ENCODE measurements at regions not wholly inside any gene's neighbourhood (a gene's known extent, or its start where the extent isn't known, plus 50 kb on each side); places are given as distances from the start of the nearest gene placed in this dataset.

DNA sequence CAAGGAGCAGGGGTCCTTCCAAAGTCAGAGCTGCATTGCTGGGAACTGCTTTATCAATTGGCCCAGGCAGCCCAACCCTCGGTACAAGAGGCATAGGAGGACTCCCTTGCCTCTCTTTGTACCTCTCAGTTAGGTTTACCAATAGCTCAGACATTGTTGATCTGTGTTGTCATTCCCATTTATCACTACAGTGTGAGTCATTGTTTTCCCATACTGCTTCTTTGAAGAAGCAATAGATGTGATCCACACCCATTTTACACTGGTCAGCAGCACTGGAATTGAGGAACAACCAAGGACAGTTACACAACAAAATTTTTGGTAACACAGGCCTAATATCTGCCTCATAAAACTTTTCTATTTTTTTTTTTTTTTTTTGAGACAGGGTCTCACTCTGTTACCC is 307.2 kb downstream of the SNX13 start:
- no peaks in the 10 kb centered on the region for H3K36me3 Mint-ChIP-seq
- H3K4me1 Mint-ChIP-seq: no peaks in the 10 kb centered on the region
- H3K4me3 Mint-ChIP-seq: no peak overlapping the region
- H3K9me3 Mint-ChIP-seq: no peaks in the 10 kb centered on the region
- H3K27me3 Mint-ChIP-seq: no peaks in the 10 kb centered on the region
- no peak overlapping the region for H3K27ac Mint-ChIP-seq

- Mint-ChIP-seq H3K36me3 (no peaks in the 10 kb centered on the region), H3K27ac (no peak overlapping the region), H3K4me1 (no peaks in the 10 kb centered on the region), H3K4me3 (no peak overlapping the region), H3K27me3 (peaks cover 6% of the 10 kb centered on the region), H3K9me3 (no peaks in the 10 kb centered on the region)
Measured at GRCh38 chr7:17638727-17639126, 301.6 kb downstream of the SNX13 start.

DNA sequence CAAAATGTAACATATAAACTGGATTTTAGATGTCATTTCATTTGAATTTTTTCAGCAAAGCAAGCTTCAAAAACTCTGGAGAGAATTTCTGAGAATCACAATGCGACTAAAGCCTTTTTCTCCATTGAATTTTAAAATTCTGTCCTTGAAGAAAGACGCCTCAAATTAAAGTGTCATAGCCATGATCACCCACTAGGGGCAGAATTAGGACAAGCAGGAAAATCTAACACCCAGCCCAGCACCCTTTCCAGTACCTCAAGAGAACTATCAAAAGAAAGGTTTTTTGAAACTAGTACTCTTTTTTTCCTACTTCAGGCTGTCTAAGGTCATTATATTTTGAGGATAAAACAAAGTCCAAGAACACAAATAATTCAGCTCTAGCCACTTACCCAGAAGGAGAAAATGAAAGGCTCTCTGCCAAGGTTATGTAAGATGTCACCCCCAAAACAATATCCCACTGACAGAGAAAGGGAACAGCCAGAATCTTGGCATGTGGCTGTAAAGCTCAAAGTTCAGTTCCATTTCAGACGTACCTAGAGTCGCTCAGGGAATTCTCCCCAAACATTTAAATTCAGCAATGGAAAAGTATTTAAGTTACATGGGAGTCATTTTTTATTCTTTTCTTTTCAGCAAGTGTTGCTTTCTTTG is 299.4 kb downstream of the SNX13 start:
- Mint-ChIP-seq H3K36me3 (no peaks in the 10 kb centered on the region), H3K9me3 (no peaks in the 10 kb centered on the region), H3K27me3 (peaks cover 7% of the 10 kb centered on the region), H3K4me3 (no peak overlapping the region), H3K4me1 (no peaks in the 10 kb centered on the region), H3K27ac (no peak overlapping the region)

- peaks cover 12% of the 10 kb centered on the region for H3K27me3 Mint-ChIP-seq
- no peaks in the 10 kb centered on the region for H3K4me1 Mint-ChIP-seq
- H3K9me3 Mint-ChIP-seq: no peaks in the 10 kb centered on the region
- no peak overlapping the region for H3K4me3 Mint-ChIP-seq
- H3K27ac Mint-ChIP-seq: no peak overlapping the region
- H3K36me3 Mint-ChIP-seq: no peaks in the 10 kb centered on the region
Measured at GRCh38 chr7:17645500-17645899, 294.8 kb downstream of the SNX13 start.

DNA sequence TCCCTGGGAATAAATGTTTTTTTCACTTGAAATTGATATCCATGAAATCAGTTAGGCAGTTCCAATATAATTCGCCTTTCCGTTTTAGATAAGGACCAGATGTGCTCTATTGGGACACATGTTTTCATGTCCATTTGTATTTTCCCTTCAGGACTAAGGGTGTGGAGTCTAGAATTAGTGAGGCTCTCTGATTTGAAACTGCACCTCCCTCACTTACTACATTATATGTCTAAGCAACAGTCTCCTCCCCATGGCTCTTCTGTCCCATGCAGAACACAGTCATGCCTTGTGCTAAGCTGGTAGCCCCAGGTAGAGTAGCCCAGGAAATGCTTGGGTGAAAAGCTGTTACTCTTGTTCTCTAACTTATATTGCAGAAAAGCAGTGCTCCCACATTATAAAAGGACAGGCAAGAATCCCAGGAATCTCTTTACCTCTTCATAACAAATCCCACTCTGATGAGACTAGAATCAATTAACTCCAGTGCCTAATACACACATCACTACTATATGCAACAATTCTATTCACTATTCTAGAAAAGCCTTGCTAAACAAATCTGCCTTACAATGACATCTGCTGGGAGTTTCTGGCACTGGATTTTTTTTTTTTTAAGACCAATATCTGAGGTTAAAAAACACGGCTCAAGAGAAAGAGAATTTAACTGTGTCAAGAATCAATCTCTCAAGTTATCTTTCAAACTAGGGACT is 293.9 kb downstream of the SNX13 start:
- H3K9me3 Mint-ChIP-seq: no peaks in the 10 kb centered on the region
- H3K4me3 Mint-ChIP-seq: no peak overlapping the region
- no peaks in the 10 kb centered on the region for H3K4me1 Mint-ChIP-seq
- no peaks in the 10 kb centered on the region for H3K36me3 Mint-ChIP-seq
- H3K27ac Mint-ChIP-seq: no peak overlapping the region
- H3K27me3 Mint-ChIP-seq: peaks cover 12% of the 10 kb centered on the region

- no peaks in the 10 kb centered on the region for H3K4me1 Mint-ChIP-seq
- no peaks in the 10 kb centered on the region for H3K36me3 Mint-ChIP-seq
- no peaks in the 10 kb centered on the region for H3K9me3 Mint-ChIP-seq
- peaks cover 19% of the 10 kb centered on the region for H3K27me3 Mint-ChIP-seq
- H3K27ac Mint-ChIP-seq: no peak overlapping the region
- H3K4me3 Mint-ChIP-seq: no peak overlapping the region
Measured at GRCh38 chr7:17651341-17651740, 289.0 kb downstream of the SNX13 start.

- Mint-ChIP-seq H3K36me3 (no peaks in the 10 kb centered on the region), H3K9me3 (no peaks in the 10 kb centered on the region), H3K27me3 (peaks cover 16% of the 10 kb centered on the region), H3K27ac (no peak overlapping the region), H3K4me1 (no peaks in the 10 kb centered on the region), H3K4me3 (no peak overlapping the region)
Measured at GRCh38 chr7:17651863-17652385, 288.4 kb downstream of the SNX13 start.

DNA sequence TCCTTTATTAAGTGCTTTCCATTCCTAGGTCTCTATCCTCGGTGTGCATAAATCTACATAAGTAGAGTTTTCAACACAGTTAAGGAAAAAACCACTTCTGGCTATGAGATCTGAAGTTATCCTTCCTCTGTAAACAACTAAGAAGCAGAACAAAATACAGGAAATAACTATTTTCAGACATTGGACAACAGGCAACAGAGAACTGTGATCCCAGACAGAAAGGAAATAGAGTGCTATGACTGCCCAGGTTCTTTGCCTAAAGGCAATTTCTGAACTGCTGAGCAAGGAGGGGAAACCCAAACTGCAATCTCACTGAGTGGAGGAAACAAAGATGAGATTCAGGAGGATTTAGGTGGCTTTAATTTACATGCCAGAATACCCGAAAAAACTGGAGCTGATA is 285.4 kb downstream of the SNX13 start:
- no peaks in the 10 kb centered on the region for H3K9me3 Mint-ChIP-seq
- no peaks in the 10 kb centered on the region for H3K4me1 Mint-ChIP-seq
- H3K27ac Mint-ChIP-seq: no peak overlapping the region
- no peaks in the 10 kb centered on the region for H3K36me3 Mint-ChIP-seq
- peaks cover 15% of the 10 kb centered on the region for H3K27me3 Mint-ChIP-seq
- H3K4me3 Mint-ChIP-seq: no peak overlapping the region

DNA sequence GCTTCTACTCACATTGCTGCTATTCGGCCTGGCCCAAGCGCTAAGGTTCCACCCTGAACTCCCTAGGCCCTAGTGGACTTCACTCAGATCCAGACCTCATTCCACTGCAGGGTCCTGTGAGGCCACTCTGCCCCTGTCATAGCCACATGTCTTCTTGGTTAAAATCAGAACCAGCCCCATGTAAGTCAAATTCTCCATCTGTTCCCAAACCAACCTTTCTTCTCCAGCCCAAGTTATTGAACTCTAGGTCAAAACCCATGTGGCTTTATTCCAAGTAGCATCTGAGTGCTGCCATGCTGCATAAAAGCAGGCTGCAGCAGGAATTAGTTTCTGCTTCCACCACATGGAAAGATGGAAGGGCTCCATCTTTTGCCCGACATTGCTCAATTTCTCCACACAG is 281.2 kb downstream of the SNX13 start:
- Mint-ChIP-seq H3K9me3 (no peaks in the 10 kb centered on the region), H3K4me1 (no peaks in the 10 kb centered on the region), H3K36me3 (no peaks in the 10 kb centered on the region), H3K4me3 (no peak overlapping the region), H3K27ac (no peak overlapping the region), H3K27me3 (peaks cover 15% of the 10 kb centered on the region)

DNA sequence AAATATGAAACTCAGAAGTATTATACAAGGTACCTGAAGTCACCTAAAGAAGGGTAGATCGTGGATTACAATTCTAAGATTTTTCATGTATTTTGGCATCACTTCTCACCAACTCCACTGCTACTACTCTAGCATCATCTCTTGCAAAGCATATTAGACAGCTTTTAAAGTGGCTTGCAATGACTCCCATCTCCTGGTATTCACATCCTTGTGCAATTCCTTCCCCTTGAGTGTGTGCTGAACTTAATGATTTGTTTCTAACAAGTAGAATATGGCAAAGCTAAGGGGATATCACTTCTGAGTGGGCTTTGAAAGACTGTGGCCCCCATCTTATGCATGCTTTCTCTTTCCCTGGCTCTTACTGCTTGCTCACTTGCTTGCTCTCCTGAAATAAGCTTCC is 280.2 kb downstream of the SNX13 start:
- Mint-ChIP-seq H3K4me3 (no peak overlapping the region), H3K9me3 (no peaks in the 10 kb centered on the region), H3K27me3 (peaks cover 8% of the 10 kb centered on the region), H3K36me3 (no peaks in the 10 kb centered on the region), H3K4me1 (no peaks in the 10 kb centered on the region), H3K27ac (no peak overlapping the region)

GRCh38 chr7:17661982-17662585 is 278.2 kb downstream of the SNX13 start:
- peaks cover 6% of the 10 kb centered on the region for H3K27me3 Mint-ChIP-seq
- no peak overlapping the region for H3K27ac Mint-ChIP-seq
- H3K36me3 Mint-ChIP-seq: no peaks in the 10 kb centered on the region
- no peak overlapping the region for H3K4me3 Mint-ChIP-seq
- no peaks in the 10 kb centered on the region for H3K9me3 Mint-ChIP-seq
- no peaks in the 10 kb centered on the region for H3K4me1 Mint-ChIP-seq

GRCh38 chr7:17663061-17663675 is 277.1 kb downstream of the SNX13 start:
- Mint-ChIP-seq H3K27ac (no peak overlapping the region), H3K27me3 (peaks cover 6% of the 10 kb centered on the region), H3K4me1 (no peaks in the 10 kb centered on the region), H3K9me3 (no peaks in the 10 kb centered on the region), H3K4me3 (no peak overlapping the region), H3K36me3 (no peaks in the 10 kb centered on the region)

- Mint-ChIP-seq H3K9me3 (no peaks in the 10 kb centered on the region), H3K4me3 (no peak overlapping the region), H3K4me1 (no peaks in the 10 kb centered on the region), H3K36me3 (no peaks in the 10 kb centered on the region), H3K27me3 (peaks cover 6% of the 10 kb centered on the region), H3K27ac (no peak overlapping the region)
Measured at GRCh38 chr7:17665029-17665428, 275.3 kb downstream of the SNX13 start.

DNA sequence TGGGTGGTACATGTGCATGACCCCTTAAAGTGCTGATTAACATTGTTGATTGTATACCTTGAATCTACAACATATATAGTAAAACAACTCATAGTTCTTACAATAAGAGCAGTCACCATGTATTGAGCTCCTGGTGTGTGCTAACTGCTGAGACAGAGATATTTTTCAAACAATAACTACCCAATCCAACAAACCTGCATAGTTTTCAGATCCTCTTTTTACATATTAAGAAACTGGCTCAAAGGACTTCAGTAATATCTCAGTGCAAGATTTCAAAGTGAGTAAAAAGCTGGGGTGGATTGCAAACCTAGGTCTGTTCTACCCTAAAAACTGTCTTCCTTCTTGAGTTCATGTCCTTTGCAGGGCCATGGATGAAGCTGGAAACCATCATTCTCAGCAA is 272.2 kb downstream of the SNX13 start:
- no peaks in the 10 kb centered on the region for H3K4me1 Mint-ChIP-seq
- H3K27me3 Mint-ChIP-seq: peaks cover 6% of the 10 kb centered on the region
- no peak overlapping the region for H3K27ac Mint-ChIP-seq
- no peak overlapping the region for H3K4me3 Mint-ChIP-seq
- H3K36me3 Mint-ChIP-seq: no peaks in the 10 kb centered on the region
- no peaks in the 10 kb centered on the region for H3K9me3 Mint-ChIP-seq

- Mint-ChIP-seq H3K27me3 (peaks cover 3% of the 10 kb centered on the region), H3K4me1 (no peaks in the 10 kb centered on the region), H3K9me3 (no peaks in the 10 kb centered on the region), H3K4me3 (no peak overlapping the region), H3K36me3 (no peaks in the 10 kb centered on the region), H3K27ac (no peak overlapping the region)
Measured at GRCh38 chr7:17669204-17669603, 271.1 kb downstream of the SNX13 start.

GRCh38 chr7:17671956-17672355 is 268.3 kb downstream of the SNX13 start:
- Mint-ChIP-seq H3K36me3 (no peaks in the 10 kb centered on the region), H3K4me3 (no peak overlapping the region), H3K4me1 (no peaks in the 10 kb centered on the region), H3K27me3 (no peaks in the 10 kb centered on the region), H3K9me3 (no peaks in the 10 kb centered on the region), H3K27ac (no peak overlapping the region)

Measured in activated naive CD4-positive, alpha-beta T cell treated with anti-CD3 and anti-CD28 coated beads, Interleukin-2, amount 50 U/mL, for 24 hours (primary cell).